ENCODE measurements at regions not wholly inside any gene's neighbourhood (a gene's known extent, or its start where the extent isn't known, plus 50 kb on each side); places are given as distances from the start of the nearest gene placed in this dataset.

DNA sequence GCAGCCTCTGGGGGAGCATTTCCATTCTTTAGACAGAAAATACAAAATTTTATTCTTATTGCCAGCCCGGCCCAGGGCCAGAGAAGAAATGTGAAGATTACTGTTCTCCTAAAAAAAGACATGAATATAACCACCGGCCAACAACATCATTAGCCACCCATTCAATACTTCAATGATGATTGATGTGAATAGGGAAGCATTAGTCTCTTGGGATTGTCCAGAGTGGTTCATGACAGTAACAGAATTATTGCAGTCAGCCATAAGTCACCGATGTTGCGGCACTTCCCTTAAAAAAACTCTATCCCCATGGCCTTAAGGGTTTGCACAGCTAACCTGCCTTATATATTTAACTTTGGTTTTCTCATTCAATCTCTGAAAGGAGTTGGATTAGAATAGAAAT, 418.7 kb downstream of the CENPC start:
- no peak for ATAC-seq (replicated peaks in 1 of 4)
- no peaks in the 10 kb centered on the region for H3K36me3 ChIP-seq (ENCODE audit: control insufficient read depth in 2 of 2, extremely low read depth in 1 of 2, insufficient read depth in 1 of 2, low read length in 1 of 2)
- H3K4me3 Mint-ChIP-seq = no peak overlapping the region
- no peaks in the 10 kb centered on the region for H3K4me1 Mint-ChIP-seq
- H3K4me1 ChIP-seq (ENCODE audit: control insufficient read depth in 1 of 2, extremely low read depth in 1 of 2, insufficient read depth in 2 of 2, low read length in 2 of 2) = no peaks in the 10 kb centered on the region
- POLR2A ChIA-PET = no interaction called here
- H3K4me3 ChIP-seq (ENCODE audit: control insufficient read depth in 1 of 2, extremely low read depth in 1 of 2, low read length in 1 of 2) = no peak overlapping the region
- no CpG with 5 or more reads among the region's 4 CpGs for WGBS (ENCODE audit: insufficient coverage)
- DNase-seq = no peak
- H3K27me3 Mint-ChIP-seq = no peaks in the 10 kb centered on the region
- H3K27me3 ChIP-seq (replicated peaks in 1 of 2; ENCODE audit: control insufficient read depth in 2 of 2, extremely low read depth in 1 of 2, insufficient read depth in 2 of 2, low read length in 1 of 2) = no peaks in the 10 kb centered on the region
- no peak overlapping the region for H3K27ac ChIP-seq (ENCODE audit: low read length)
- no peaks in the 10 kb centered on the region for H3K9me3 ChIP-seq
- CTCF ChIA-PET = no interaction called here
- no peaks in the 10 kb centered on the region for H3K36me3 Mint-ChIP-seq
- no peak overlapping the region for H3K27ac Mint-ChIP-seq
- peaks cover 0 to 4% (median 2%) of the 10 kb centered on the region in 3 donors for H3K9me3 Mint-ChIP-seq

DNA sequence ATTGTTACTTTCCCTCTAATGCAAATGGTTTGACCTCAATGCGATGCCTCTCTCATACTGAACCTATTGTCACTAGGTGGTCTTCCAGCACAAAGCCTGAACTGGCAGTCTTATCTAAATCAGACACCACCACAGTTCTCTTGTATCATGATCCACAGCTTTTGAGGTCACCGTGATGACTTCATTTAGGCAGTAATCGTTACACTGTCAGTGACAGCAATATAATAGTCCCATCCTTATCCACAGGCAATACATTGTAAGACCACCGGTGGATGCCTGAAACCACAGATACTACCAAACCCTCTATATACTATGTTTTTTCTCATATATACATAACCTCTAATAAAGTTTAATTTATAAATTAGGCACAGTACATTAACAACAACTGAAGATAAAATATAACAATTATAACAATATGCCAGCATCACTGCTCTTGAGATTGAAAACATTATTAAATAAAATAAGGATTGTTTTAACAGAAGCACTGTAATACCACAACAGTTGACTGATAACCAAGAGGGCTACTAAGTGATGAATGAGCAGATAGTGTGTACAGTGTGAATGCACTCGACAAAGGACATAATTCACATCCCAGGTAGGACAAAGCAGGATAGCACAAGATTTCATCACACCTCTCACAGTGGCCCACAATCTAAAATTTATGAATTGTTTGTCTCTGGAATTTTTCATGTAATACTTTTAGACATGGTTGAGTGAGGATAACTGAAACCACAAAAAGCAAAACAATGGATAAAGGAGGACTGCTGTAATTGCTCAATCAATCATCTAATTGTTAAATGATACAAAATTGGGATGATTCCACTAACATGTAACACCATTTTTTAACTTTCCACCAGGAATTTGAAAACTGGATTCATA, 419.4 kb downstream of the CENPC start:
- no peaks in the 10 kb centered on the region for H3K36me3 Mint-ChIP-seq
- Histone ChIP-seq H3K27me3 (replicated peaks in 1 of 2; ENCODE audit: control insufficient read depth in 2 of 2, extremely low read depth in 1 of 2, insufficient read depth in 2 of 2, low read length in 1 of 2) (no peaks in the 10 kb centered on the region), H3K4me1 (ENCODE audit: control insufficient read depth in 1 of 2, extremely low read depth in 1 of 2, insufficient read depth in 2 of 2, low read length in 2 of 2) (no peaks in the 10 kb centered on the region), H3K9me3 (no peaks in the 10 kb centered on the region), H3K4me3 (ENCODE audit: control insufficient read depth in 1 of 2, extremely low read depth in 1 of 2, low read length in 1 of 2) (no peak overlapping the region), H3K36me3 (ENCODE audit: control insufficient read depth in 2 of 2, extremely low read depth in 1 of 2, insufficient read depth in 1 of 2, low read length in 1 of 2) (no peaks in the 10 kb centered on the region), H3K27ac (ENCODE audit: low read length) (no peak overlapping the region)
- POLR2A ChIA-PET = interaction anchor here in 1 of 2 donors (0.5 kb wide), 1 partner anchor 112 kb away, joined by 3 read pairs; no protein-coding TSS in a partner anchor
- H3K27ac Mint-ChIP-seq = no peak overlapping the region
- WGBS (ENCODE audit: insufficient coverage) = 76% methylated on average over 3 of the region's 5 CpGs
- no peaks in the 10 kb centered on the region for H3K27me3 Mint-ChIP-seq
- no peak overlapping the region for H3K4me3 Mint-ChIP-seq
- ATAC-seq (replicated peaks in 1 of 4) = no peak
- no peaks in the 10 kb centered on the region for H3K4me1 Mint-ChIP-seq
- CTCF ChIA-PET = no interaction called here
- no peak for DNase-seq
- H3K9me3 Mint-ChIP-seq = peaks cover 0 to 3% (median 0%) of the 10 kb centered on the region in 3 donors

DNA sequence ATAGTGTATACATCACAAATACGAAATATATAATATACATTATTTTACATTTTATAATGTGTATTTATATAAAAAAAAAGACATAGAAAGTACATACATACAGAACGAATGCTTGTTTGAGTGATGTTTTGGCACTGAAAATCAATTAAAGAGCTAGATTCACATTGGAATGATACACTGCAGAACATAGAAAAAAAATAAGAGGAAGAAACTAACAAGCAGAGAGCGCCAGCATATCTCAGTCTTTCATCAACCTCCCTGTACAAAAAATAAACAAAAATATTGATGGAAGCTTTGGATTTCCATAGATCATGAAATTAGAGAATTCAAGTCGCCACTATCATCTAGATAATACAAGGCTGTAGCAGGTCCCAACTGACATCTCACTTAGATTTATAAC, 420.6 kb downstream of the CENPC start:
- Histone ChIP-seq H3K4me3 (ENCODE audit: control insufficient read depth in 1 of 2, extremely low read depth in 1 of 2, low read length in 1 of 2) (no peak overlapping the region), H3K9me3 (no peaks in the 10 kb centered on the region), H3K36me3 (ENCODE audit: control insufficient read depth in 2 of 2, extremely low read depth in 1 of 2, insufficient read depth in 1 of 2, low read length in 1 of 2) (no peaks in the 10 kb centered on the region), H3K4me1 (ENCODE audit: control insufficient read depth in 1 of 2, extremely low read depth in 1 of 2, insufficient read depth in 2 of 2, low read length in 2 of 2) (no peaks in the 10 kb centered on the region), H3K27me3 (replicated peaks in 1 of 2; ENCODE audit: control insufficient read depth in 2 of 2, extremely low read depth in 1 of 2, insufficient read depth in 2 of 2, low read length in 1 of 2) (no peaks in the 10 kb centered on the region), H3K27ac (ENCODE audit: low read length) (no peak overlapping the region)
- POLR2A ChIA-PET = no interaction called here
- CTCF ChIA-PET = no interaction called here
- H3K27me3 Mint-ChIP-seq = peaks cover 0 to 1% of the 10 kb centered on the region in 2 donors
- H3K36me3 Mint-ChIP-seq = no peaks in the 10 kb centered on the region
- DNase-seq (no peak), ATAC-seq (replicated peaks in 1 of 4) (no peak)
- H3K4me3 Mint-ChIP-seq = no peak overlapping the region
- no CpG with 5 or more reads among the region's 4 CpGs for WGBS (ENCODE audit: insufficient coverage)
- H3K27ac Mint-ChIP-seq = no peak overlapping the region
- H3K9me3 Mint-ChIP-seq = peaks cover 0 to 3% (median 0%) of the 10 kb centered on the region in 3 donors
- no peaks in the 10 kb centered on the region for H3K4me1 Mint-ChIP-seq

DNA sequence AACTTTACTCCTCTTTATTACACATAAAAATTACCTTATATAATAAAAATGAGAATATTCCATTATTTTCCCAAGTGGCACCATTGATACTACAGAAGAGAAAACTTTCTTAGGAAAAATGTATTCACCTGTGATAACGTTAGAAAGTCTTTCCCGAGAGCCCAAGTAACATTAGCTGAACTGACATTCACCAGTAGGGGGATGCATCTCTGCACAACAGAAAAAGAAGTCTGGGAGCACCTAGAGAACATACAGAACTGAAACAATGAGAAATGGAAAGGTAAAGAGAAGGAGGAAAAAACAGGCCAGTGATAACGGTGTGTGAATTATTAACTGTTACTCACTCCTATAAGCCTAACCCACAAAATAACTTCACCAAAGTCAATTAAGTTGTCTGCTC, 423.3 kb downstream of the CENPC start:
- no peaks in the 10 kb centered on the region for H3K36me3 Mint-ChIP-seq
- no peak overlapping the region for H3K4me3 Mint-ChIP-seq
- WGBS (ENCODE audit: insufficient coverage) = no CpG with 5 or more reads among the region's 3 CpGs
- H3K27me3 Mint-ChIP-seq = peaks cover 0 to 5% of the 10 kb centered on the region in 2 donors
- DNase-seq (no peak), ATAC-seq (replicated peaks in 1 of 4) (no peak)
- peaks cover 1 to 11% (median 3%) of the 10 kb centered on the region in 3 donors for H3K9me3 Mint-ChIP-seq
- Histone ChIP-seq H3K27me3 (replicated peaks in 1 of 2; ENCODE audit: control insufficient read depth in 2 of 2, extremely low read depth in 1 of 2, insufficient read depth in 2 of 2, low read length in 1 of 2) (no peaks in the 10 kb centered on the region), H3K4me1 (ENCODE audit: control insufficient read depth in 1 of 2, extremely low read depth in 1 of 2, insufficient read depth in 2 of 2, low read length in 2 of 2) (no peaks in the 10 kb centered on the region), H3K4me3 (ENCODE audit: control insufficient read depth in 1 of 2, extremely low read depth in 1 of 2, low read length in 1 of 2) (no peak overlapping the region), H3K9me3 (no peaks in the 10 kb centered on the region), H3K27ac (ENCODE audit: low read length) (no peak overlapping the region), H3K36me3 (ENCODE audit: control insufficient read depth in 2 of 2, extremely low read depth in 1 of 2, insufficient read depth in 1 of 2, low read length in 1 of 2) (no peaks in the 10 kb centered on the region)
- H3K4me1 Mint-ChIP-seq = no peaks in the 10 kb centered on the region
- CTCF ChIA-PET = no interaction called here
- POLR2A ChIA-PET = no interaction called here
- H3K27ac Mint-ChIP-seq = no peak overlapping the region

DNA sequence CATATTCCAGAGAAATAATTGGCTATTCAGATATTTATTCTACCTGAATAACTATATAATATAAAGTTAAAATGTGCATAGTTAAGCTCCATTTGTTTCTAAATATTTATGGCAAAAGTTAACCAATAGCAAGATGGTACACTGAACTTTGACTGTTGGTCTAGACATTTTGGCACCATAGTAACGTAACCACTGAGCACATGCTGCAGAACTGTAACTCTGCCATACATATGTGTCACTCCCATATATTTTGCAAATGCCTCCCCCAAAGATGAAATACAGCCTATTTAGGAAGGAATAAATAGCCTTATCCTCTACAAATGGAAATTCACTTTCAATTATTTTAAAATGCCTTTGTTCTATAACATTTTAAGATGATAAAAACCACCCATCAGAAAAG, 424.9 kb downstream of the CENPC start:
- Mint-ChIP-seq H3K36me3 (no peaks in the 10 kb centered on the region), H3K27me3 (peaks cover 0 to 5% of the 10 kb centered on the region in 2 donors), H3K4me1 (no peaks in the 10 kb centered on the region), H3K9me3 (peaks cover 1 to 14% (median 9%) of the 10 kb centered on the region in 3 donors), H3K4me3 (no peak overlapping the region), H3K27ac (no peak overlapping the region)
- Histone ChIP-seq H3K27ac (ENCODE audit: low read length) (no peak overlapping the region), H3K9me3 (no peaks in the 10 kb centered on the region), H3K4me3 (ENCODE audit: control insufficient read depth in 1 of 2, extremely low read depth in 1 of 2, low read length in 1 of 2) (no peak overlapping the region), H3K4me1 (ENCODE audit: control insufficient read depth in 1 of 2, extremely low read depth in 1 of 2, insufficient read depth in 2 of 2, low read length in 2 of 2) (no peaks in the 10 kb centered on the region), H3K36me3 (ENCODE audit: control insufficient read depth in 2 of 2, extremely low read depth in 1 of 2, insufficient read depth in 1 of 2, low read length in 1 of 2) (no peaks in the 10 kb centered on the region), H3K27me3 (replicated peaks in 1 of 2; ENCODE audit: control insufficient read depth in 2 of 2, extremely low read depth in 1 of 2, insufficient read depth in 2 of 2, low read length in 1 of 2) (no peaks in the 10 kb centered on the region)
- WGBS (ENCODE audit: insufficient coverage) = no CpG with 5 or more reads among the region's 1 CpG
- DNase-seq = no peak
- POLR2A ChIA-PET = no interaction called here
- ATAC-seq (replicated peaks in 1 of 4) = no peak
- CTCF ChIA-PET = no interaction called here

DNA sequence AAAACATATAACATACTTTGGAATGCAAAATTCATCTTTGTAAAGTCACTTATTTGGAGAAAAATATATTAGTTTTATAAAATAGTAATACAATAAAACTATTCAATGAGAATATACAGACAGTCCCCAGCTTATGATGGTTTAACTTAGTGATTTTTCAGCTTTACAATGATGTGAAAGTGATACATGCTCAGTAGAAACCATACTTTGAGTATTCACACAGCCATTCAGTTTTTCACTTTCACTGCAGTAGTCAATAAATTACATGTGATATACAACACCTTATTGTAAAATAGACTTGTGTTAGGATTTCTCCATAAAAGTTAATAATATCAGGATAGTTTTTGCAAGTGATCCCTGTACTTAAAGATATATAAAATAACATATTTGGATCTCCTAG, 436.0 kb downstream of the CENPC start:
- ATAC-seq (replicated peaks in 1 of 4) = no peak

More for the DNA sequence above, 436.0 kb downstream of the CENPC start:
- ChIA-PET POLR2A (no interaction called here), CTCF (no interaction called here)
- no peaks in the 10 kb centered on the region for H3K9me3 ChIP-seq
- no peak overlapping the region for H3K4me3 ChIP-seq (ENCODE audit: control insufficient read depth in 1 of 2, extremely low read depth in 1 of 2, low read length in 1 of 2)
- no peak overlapping the region for H3K27ac ChIP-seq (ENCODE audit: low read length)
- no peaks in the 10 kb centered on the region for H3K36me3 ChIP-seq (ENCODE audit: control insufficient read depth in 2 of 2, extremely low read depth in 1 of 2, insufficient read depth in 1 of 2, low read length in 1 of 2)
- Mint-ChIP-seq H3K27me3 (peaks cover 0 to 4% of the 10 kb centered on the region in 2 donors), H3K36me3 (no peaks in the 10 kb centered on the region), H3K4me3 (no peak overlapping the region), H3K9me3 (peaks cover 0 to 4% (median 1%) of the 10 kb centered on the region in 3 donors), H3K4me1 (no peaks in the 10 kb centered on the region), H3K27ac (no peak overlapping the region)
- DNase-seq = no peak
- no peaks in the 10 kb centered on the region for H3K4me1 ChIP-seq (ENCODE audit: control insufficient read depth in 1 of 2, extremely low read depth in 1 of 2, insufficient read depth in 2 of 2, low read length in 2 of 2)
- H3K27me3 ChIP-seq (replicated peaks in 1 of 2; ENCODE audit: control insufficient read depth in 2 of 2, extremely low read depth in 1 of 2, insufficient read depth in 2 of 2, low read length in 1 of 2) = no peaks in the 10 kb centered on the region
